COLO829 (cell line): ENCODE measurements at regions not wholly inside any gene's neighbourhood (a gene's known extent, or its start where the extent isn't known, plus 50 kb on each side); places are given as distances from the start of the nearest gene placed in this dataset.
"Not testable (repeated sequence)": the region's sequence is repeated elsewhere in the genome, so short reads cannot be mapped to it uniquely, and the experiment has no call there.

Source experiments
- DNase-seq: peaks from one replicate; pipeline ENCODE4 v3.0.0; 2012; ENCODE audit warnings: low spot score

DNA sequence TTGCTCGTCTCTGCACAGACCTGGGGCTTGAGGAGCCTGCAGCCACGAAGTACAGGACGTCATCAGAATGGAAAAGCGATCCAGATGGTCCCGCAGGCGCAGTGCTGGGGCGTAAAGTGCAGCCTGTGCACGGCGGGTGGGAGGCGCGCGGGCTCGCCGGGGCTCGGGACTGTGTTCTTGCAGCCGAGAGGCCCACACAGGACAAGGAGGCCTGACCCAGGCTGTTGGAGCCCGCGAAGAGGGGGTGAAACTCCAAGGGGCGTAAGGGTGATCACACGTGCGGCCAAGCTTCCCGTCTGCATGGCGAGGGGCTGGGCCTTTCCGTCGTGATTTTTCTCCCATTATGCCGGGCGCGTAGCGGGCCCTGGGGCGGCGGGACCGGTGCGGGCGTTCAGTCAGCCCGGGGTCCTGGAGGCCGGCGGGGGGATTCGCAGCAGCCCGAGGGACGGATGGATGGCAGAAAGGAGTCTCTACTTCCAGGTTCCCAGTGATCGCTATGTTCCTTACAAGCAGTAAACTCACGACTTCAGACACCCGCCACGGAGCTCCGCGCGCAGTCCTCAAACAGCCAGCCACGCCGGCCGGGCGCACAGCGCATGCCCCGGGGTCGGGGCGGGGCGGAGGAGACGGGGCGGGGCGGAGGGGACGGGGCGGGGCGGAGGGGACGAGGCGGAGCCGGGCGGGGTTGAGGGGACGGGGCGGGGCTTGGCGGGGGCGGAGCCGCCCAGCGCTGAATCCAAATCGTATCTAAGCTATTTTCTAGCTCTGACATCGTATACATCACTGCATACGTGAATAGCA is 141.0 kb upstream of the KCNJ18 start:
- peak; percentile 77 for DNase-seq

DNA sequence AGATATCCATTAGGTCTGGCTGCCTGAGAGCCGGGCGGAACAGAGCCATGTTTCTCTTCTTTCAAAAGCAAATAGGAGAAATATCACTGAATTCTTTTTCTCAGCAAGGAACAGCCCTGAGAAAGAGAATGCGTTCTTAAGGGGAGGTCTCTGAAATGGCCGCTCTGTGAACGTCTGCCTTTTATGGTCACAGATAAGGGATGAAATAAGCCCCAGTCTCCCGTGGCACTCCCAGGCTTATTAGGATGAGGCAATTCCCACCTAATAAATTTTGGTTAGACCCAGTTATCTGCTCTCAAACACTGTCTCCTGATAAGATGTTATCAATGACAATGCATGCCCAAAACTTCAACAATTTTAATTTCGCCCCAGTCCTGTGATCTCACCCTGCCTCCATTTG is 133.4 kb upstream of the KCNJ18 start:
- not testable (repeated sequence) for DNase-seq

DNA sequence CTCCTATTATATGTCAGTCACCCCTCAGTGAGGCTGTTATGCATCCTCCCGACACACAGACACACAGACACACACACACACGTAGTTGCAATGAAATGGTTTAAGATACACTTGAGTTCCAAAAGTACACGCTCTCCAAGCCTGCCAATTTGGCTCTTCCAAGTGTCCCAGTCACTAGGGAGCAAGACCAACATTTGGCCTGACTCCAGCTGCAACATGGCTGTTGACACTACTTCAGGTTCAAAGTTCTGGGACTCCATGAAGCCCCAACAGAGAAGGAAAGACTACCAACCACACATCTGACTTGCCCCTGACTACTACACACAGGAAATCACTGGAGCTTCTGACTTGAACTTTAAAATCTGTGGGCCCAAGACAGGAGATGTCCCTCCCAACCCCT is 128.1 kb upstream of the KCNJ18 start:
- no peak for DNase-seq

DNA sequence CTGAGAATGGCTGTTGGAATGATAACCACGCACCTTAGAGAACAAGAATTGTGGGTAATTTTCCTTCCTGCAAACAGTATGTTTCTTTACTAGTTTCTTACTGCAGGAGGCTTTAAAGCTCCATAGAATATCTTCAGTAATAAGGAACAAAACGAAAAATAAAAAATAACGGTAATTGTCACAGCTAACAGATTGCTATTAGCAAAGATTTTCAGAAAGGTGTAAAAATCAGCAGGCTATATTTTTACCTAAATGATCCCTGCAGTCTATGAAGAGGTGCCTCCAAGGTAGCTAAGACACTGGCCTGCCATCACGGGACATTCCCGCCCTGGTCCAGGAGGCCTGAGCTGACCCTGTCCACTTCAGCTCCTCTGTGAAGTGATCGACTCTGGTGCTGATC is 127.6 kb upstream of the KCNJ18 start:
- not testable (repeated sequence) for DNase-seq

DNA sequence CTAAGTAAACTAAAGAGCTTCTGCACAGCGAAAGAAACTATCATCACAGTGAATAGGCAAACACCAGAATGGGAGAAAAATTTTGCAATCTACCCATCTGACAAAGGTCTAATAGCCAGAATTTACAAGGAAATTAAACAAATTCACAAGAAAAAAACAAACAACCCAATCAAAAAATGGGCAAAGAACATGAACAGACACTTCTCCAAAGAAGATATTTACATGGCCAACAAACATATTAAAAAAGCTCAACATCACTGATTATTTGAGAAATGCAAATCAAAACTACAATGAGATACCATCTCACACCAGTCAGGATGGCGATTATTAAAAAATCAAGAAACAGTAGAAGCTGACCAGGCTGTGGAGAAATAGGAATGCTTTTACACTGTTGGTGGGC is 121.9 kb upstream of the KCNJ18 start:
- not testable (repeated sequence) for DNase-seq

DNA sequence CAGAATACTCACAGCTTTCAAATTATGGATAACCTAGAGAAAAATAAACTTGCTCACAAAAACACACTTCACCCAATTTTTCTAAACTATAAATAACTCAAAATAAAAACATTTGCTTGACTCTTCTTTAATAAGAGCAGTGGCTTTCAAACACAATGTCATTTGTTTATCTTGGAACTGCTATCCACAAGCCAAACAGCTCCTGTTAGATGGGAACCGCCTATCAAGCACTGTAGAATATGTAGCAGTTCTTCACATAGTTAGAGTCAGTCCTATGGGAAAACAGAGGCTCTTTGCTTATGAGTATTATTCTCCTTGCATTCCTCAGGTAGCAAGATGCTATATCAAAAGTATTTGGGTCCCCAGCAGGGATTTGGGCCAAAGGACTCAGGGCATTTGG is 120.2 kb upstream of the KCNJ18 start:
- not testable (repeated sequence) for DNase-seq

DNA sequence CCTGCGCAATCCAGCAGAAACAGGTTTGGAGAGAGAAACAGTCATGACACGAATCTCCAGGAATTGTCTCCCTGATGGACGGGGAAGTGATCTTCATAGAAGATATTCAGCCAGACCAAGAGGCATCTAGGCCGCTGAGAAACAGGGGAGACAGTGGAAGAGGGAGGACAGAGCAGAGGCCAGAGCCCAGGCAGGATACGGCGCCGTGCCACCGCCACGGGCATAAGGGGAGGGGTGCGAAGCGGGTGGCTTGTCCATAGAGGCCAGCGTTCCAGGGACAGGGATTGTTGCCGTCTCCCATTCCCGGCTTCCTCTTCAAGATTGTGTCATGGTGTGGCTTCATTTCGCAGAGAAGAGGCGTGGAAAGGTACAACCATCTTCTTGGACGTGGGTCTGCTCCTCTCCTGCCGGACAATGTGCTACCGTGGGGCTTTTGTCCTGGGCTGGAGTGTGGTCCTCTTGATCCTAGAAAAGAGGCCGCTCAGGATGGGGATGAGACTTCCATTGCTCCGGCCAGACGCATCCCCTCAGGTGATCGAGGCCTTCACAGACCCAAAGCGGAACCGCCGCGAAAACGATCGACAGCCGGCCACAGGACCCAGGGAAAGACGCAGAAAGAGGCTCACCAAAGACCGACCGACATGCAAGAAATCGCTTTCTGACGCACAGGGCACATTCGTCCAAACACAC is 118.9 kb upstream of the KCNJ18 start:
- not testable (repeated sequence) for DNase-seq

DNA sequence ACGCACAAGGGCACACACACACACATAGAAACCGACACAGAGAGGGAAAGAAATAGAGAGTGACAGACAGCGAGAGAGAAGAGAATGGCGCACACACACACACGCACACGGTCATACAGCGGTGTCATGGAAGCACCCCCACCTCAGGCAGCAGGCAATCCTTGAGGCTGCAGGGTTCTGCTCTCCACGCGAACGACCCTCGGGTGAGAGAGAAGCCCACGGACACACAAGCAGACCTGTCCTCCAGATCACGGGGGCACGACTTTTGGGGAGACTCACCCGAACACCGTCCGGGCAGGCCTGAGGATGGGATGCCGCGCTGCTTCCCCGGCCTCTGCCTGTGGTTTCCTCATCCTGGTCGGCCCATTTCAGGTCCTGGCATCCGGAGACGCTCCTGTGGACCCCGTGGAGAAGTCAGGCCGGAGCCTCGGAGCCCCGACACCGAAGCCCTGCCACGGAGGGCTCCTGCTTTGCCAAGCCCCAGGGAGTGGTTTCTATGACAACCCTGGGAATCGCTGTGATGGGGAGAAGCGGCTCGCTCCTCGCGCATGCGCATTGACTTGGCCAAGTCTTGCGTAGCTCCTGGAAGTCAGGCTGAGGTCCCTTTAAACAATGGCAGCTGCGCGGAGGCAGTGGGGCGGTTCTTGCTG is 118.2 kb upstream of the KCNJ18 start:
- DNase-seq, result no peak

DNA sequence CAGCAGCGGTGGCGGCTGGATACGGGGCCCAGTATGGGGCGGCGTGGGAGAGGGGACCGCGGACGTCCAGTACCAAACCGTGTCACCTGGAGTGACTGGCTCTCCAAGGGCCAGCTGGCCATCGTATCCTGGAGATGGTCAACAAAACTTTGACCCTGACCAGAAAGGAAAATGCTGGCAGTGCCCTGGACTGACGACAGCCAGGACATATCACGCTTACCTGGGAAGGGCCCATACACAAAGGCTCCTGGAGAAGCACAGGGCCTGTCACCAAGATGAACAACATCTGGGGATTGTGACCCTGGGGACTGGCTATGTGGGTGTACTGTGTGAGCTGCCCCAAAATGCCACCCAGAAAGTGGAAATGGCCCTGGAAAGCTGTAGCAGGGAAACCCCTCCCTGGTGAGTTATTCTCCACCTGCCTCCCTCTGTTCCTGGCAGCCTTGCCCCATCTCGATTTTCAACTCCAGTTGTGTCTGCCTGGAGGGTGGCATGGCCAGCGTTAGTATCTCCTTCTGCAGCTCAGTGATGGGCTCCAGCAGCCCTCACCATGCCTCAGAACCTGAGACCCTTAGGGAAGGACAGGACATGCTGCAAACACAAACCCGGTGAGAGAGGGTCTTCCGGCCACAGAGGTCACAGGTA is 117.6 kb upstream of the KCNJ18 start:
- DNase-seq, result not testable (repeated sequence)

DNA sequence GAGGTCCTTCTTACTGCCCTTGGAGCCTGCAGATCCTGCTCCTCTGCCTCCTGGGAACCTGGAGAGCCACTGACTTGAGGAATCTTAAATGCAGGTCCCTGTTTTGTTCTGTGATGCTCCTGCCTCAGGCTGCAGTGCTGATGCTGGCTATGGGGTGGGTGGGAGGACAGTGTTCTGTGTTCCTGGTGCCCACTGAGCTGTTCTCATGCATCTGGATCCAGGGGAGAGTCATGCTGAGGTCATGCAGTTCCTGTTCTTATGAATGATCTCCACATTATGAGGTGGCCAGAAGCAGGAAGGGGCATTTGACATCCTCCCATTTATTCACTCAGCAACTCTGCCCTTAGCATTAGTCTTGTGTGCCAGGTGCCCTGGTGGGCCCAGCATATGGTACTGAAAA is 113.5 kb upstream of the KCNJ18 start:
- DNase-seq, result not testable (repeated sequence)

DNA sequence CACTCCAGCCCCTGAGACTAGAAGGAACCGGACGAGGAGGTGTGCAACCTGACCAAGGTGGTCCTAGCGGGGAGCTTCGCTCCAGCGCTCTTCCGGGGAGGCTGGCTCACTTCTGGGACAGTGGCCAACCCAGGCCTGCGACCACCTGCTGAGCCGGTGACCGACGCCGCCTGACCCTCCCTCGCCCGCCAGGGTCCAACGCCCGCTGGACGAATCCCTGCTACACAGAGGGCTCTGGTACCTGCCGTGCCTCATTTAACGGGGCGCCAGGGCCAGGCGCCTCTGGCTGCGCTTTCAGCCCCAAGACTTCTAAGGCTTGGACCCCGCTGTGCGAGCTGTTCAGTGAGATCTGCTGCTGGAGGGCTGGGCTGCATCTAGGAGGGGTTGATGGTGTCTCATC is 99.5 kb upstream of the KCNJ18 start:
- DNase-seq, result no peak

DNA sequence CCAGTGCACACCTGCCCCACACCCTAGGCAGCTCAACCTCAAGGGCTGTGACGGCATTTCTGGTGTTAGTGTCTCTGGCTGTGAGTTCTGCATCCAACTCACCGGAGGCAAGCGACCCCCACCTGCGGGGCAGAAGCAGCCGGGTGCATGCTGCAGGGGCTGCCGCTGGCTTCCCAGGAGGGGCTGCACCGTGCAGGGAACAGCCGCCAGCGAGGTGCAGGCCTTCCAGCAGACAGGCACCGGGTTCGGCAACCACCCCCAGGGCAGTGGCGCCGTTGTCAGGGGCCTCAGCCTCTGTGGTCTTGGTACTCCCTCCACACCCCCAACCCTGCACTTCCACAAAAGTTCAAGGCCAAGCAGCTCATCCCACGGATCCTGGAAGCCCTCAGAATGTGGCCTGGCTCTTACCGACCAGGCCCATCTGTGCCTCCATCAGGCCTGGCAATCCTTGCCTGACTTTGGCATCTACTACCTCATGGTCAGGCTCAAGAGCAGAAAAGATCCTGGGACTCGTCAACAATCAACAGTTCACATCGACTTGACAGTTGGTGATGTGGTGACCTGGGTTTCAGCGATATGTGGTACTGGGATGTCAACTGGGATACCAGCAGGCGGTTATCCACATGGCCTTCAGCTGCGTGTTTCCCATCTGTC is 98.7 kb upstream of the KCNJ18 start:
- DNase-seq, result not testable (repeated sequence)

DNA sequence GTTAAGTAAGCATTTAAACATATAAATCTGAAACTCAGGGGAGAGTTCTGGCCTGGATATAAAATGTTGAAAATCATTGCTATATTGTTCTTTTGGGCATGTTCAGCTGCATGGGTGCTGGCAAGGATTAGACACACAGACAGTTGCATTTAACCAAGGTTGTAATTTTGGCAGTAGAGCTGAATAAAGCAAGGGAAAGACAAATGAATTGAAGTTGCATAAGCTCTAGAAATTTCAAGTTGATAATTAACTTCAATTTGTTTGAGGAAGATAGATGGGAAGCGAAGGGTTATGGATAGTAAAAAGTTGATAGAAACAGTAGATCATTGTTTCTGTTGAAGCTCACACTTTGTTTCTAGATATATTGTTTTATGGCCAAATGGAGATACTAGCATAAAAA is 97.2 kb upstream of the KCNJ18 start:
- no peak for DNase-seq

DNA sequence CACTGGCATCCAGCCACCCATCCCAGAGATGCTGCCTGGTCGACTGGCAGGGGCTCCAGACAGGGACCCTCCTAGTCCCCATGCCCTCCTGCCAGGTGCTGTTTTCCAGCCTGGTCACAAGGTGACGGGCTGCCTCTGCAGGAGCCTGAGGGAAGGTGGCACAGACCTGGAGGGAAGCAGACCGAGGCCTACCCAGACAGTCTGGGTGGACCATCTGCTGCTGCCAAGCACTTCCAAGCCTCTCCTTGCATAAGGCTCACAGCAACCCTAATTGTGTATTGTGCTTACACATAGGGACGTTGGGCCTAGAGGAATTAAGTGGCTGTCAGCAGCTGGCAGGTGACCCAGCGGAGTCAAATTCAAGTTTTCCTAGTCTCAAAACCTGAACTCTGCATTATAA is 90.1 kb upstream of the KCNJ18 start:
- DNase-seq, result no peak

DNA sequence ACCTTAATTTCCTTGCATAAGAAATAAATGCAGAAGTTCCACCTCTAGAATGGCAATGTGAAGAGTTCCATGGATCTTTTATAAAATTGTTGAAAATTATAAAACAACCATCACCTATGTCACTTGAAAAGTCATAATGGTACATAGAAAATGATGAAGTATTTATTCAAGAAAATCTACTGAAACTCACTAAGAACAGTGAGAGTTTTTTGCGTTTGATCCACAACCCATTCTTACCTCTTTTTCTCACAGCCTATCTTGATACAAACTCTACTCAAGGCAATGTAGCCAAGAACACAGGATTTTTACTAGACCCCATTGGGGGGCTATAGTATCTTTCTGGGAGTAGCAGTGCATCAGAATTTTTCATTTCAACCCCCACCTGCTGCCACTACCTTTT is 89.0 kb upstream of the KCNJ18 start:
- not testable (repeated sequence) for DNase-seq

DNA sequence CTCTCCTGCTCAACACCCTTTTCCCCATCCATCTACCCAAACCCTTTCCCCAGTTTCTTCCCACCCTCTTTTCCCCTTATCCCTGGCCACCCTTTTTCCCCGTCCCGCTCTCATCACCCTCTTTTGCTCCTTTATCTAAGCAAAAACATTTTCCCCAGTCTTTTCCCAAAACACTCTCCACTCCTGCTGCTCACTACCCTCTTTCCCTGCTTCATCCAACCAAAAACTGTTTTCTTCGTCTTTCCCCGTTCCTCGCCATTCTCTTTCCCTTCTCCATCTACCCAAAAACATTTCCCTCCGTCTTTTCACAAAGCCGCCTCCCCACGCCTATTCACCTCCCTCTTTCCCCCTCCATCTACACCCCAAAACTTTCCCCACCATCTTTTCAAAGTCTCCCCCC is 80.9 kb upstream of the KCNJ18 start:
- not testable (repeated sequence) for DNase-seq

DNA sequence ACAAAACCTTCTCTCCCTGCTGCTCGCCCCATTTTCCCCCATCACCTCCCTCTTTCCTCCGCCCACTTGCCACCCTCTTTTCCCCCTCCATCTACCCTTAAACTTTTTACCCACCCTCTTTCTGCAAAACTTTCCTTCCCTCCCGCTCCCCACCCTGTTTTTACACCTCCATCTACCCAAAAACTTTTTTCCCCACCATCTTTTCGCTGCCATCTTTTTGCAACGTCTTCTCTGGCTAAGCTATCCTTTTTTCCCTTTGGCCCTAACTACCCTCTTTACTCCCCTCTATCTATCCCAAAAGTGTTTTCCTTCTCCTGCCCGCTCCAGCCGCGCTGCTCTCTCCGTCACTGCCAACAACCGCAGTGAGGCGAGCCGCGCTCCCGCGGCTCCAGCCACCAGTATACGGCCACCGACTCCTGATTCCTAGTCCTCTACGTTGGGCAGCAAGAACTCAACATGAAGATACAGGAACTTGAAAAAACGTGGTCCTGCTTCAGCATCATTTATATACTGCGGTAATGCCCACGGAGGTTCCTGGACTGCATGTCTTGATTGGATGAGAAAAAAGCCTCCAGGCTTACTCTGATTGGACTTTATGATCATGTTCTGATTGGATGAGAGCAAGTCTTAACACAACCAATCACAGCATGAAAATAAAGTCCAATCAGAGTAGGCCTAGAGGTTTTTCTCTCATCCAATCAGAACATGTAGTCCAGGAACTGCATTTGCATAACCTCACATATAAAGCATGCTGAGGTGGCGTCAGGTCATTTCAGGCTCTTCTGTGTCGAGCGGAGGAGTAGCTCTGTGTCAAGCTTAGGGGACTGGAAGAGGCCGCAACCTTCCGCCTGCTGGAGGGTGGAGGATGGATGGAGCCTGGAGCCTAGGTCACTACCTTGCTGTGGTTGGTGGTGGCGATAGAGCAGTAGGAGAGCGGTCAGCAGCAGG is 79.9 kb upstream of the KCNJ18 start:
- DNase-seq, result not testable (repeated sequence)

DNA sequence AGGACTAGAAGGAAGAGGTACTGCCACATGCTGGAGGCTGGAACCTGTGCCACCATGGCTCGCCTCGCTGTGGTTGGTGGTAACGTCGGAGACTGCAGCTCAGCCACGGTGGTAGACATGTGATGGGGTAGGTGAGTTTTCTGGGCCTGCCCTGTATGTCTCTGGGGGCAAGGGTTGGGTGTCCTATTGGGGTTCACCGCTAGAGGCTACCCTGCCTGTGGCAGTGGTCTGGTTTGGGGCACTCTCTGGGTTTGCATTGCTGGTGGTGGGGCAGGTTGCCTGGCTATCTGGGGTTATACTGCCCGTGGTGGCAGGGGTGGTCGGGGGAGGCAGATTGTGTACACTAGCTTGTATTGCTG is 79.3 kb upstream of the KCNJ18 start:
- DNase-seq, result no peak

DNA sequence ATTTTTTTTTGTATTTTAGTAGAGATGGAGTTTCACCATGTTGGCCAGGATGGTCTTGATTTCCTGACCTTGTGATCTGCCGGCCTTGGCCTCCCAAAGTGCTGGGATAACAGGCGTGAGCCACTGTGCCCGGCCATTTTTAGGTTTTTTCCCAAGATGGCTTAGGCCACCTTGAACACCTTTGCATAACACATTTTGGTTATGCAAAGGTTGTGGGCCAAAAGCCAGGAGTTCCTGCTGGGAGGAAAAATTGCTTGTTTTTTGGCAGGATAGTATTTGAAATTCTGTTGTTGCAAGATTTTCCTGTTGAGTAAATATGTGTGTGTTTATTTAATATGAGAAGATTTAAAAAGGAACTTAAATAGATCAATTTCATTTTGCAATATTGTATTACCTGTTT is 65.3 kb upstream of the KCNJ18 start:
- DNase-seq, result not testable (repeated sequence)
